ENCODE measurements at regions not wholly inside any gene's neighbourhood (a gene's known extent, or its start where the extent isn't known, plus 50 kb on each side); places are given as distances from the start of the nearest gene placed in this dataset.

GRCh38 chr7:41238851-41239331, 464.0 kb downstream of the INHBA start:
- Histone ChIP-seq H3F3A (replicated peaks; ENCODE audit: low read depth) (no peaks in the 10 kb centered on the region), H3K79me2 (replicated peaks; ENCODE audit: insufficient read depth) (no peaks in the 10 kb centered on the region), H2AFZ (no peak overlapping the region), H4K20me1 (replicated peaks; ENCODE audit: insufficient read depth) (no peaks in the 10 kb centered on the region), H3K36me3 (ENCODE audit: insufficient read depth) (no peaks in the 10 kb centered on the region), H3K9me2 (ENCODE audit: insufficient read depth) (no peaks in the 10 kb centered on the region), H3K27me3 (ENCODE audit: insufficient read depth) (no peaks in the 10 kb centered on the region), H3K4me1 (ENCODE audit: insufficient read depth) (no peaks in the 10 kb centered on the region), H3K4me2 (no peak overlapping the region), H3K4me3 (no peak overlapping the region), H3K27ac (ENCODE audit: low read depth) (no peak overlapping the region)
- no peaks in the 10 kb centered on the region; the same call in 2 of the 3 replicates for H3K9me3 Mint-ChIP-seq
- DNase-seq (ENCODE audit: low spot score) (no peak), ATAC-seq (no peak)
- H3K27ac Mint-ChIP-seq = no peak overlapping the region
- no peaks in the 10 kb centered on the region for H3K27me3 Mint-ChIP-seq (ENCODE audit: insufficient read depth, low read depth, poor library complexity)
- no peak for TF ChIP-seq CREB1 (CRISPR knock-in tag; IDR thresholded peaks at IDR 0.05; ENCODE audit: low read depth)
- TF ChIP-seq POLR2AphosphoS5 (IDR thresholded peaks at IDR 0.05; ENCODE audit: low read depth) = no peak
- TF ChIP-seq ZNF114 (CRISPR knock-in tag; IDR thresholded peaks at IDR 0.05) = no peak
- TF ChIP-seq EZH2 (IDR thresholded peaks at IDR 0.05; ENCODE audit: low read depth, unreplicated experiment) = no peak
- no peak for TF ChIP-seq CTCF (conservative IDR thresholded peaks at IDR 0.05; ENCODE audit: low read depth in 2 of 2)
- TF ChIP-seq NANOG (IDR thresholded peaks at IDR 0.05; ENCODE audit: borderline replicate concordance) = no peak
- no peak for TF ChIP-seq EZH2phosphoT487 (IDR thresholded peaks at IDR 0.05; ENCODE audit: unreplicated experiment)
- TF ChIP-seq STAT1 (IDR thresholded peaks at IDR 0.05; ENCODE audit: unreplicated experiment) = no peak
- no peaks in the 10 kb centered on the region; the same call in 2 of the 3 replicates for H3K4me1 Mint-ChIP-seq
- no peak overlapping the region for H3K4me3 Mint-ChIP-seq
- no peaks in the 10 kb centered on the region for H3K36me3 Mint-ChIP-seq (ENCODE audit: low read depth)

GRCh38 chr7:41237956-41238355, 464.9 kb downstream of the INHBA start:
- Mint-ChIP-seq H3K27ac (no peak overlapping the region), H3K4me1 (no peaks in the 10 kb centered on the region; the same call in 2 of the 3 replicates), H3K36me3 (ENCODE audit: low read depth) (no peaks in the 10 kb centered on the region), H3K27me3 (ENCODE audit: insufficient read depth, low read depth, poor library complexity) (no peaks in the 10 kb centered on the region), H3K4me3 (no peak overlapping the region), H3K9me3 (no peaks in the 10 kb centered on the region; the same call in 2 of the 3 replicates)
- no peak overlapping the region for H3K4me3 ChIP-seq
- no peaks in the 10 kb centered on the region for H3K79me2 ChIP-seq (replicated peaks; ENCODE audit: insufficient read depth)
- ATAC-seq (no peak), DNase-seq (ENCODE audit: low spot score) (no peak)
- no peaks in the 10 kb centered on the region for H3K4me1 ChIP-seq (ENCODE audit: insufficient read depth)
- H3K36me3 ChIP-seq (ENCODE audit: insufficient read depth) = no peaks in the 10 kb centered on the region
- H3K27me3 ChIP-seq (ENCODE audit: insufficient read depth) = no peaks in the 10 kb centered on the region
- no peak overlapping the region for H2AFZ ChIP-seq
- H3K9me2 ChIP-seq (ENCODE audit: insufficient read depth) = no peaks in the 10 kb centered on the region
- H3F3A ChIP-seq (replicated peaks; ENCODE audit: low read depth) = no peaks in the 10 kb centered on the region
- H3K27ac ChIP-seq (ENCODE audit: low read depth) = no peak overlapping the region
- H4K20me1 ChIP-seq (replicated peaks; ENCODE audit: insufficient read depth) = no peaks in the 10 kb centered on the region
- H3K4me2 ChIP-seq = no peak overlapping the region
- TF ChIP-seq EZH2phosphoT487 (IDR thresholded peaks at IDR 0.05; ENCODE audit: unreplicated experiment) (no peak), CREB1 (CRISPR knock-in tag; IDR thresholded peaks at IDR 0.05; ENCODE audit: low read depth) (no peak), JUNB (IDR thresholded peaks at IDR 0.05; ENCODE audit: unreplicated experiment) (no peak), CTCF (conservative IDR thresholded peaks at IDR 0.05; ENCODE audit: low read depth in 2 of 2) (no peak), POLR2AphosphoS5 (IDR thresholded peaks at IDR 0.05; ENCODE audit: low read depth) (no peak)
- TF ChIP-seq, protein P1, sequence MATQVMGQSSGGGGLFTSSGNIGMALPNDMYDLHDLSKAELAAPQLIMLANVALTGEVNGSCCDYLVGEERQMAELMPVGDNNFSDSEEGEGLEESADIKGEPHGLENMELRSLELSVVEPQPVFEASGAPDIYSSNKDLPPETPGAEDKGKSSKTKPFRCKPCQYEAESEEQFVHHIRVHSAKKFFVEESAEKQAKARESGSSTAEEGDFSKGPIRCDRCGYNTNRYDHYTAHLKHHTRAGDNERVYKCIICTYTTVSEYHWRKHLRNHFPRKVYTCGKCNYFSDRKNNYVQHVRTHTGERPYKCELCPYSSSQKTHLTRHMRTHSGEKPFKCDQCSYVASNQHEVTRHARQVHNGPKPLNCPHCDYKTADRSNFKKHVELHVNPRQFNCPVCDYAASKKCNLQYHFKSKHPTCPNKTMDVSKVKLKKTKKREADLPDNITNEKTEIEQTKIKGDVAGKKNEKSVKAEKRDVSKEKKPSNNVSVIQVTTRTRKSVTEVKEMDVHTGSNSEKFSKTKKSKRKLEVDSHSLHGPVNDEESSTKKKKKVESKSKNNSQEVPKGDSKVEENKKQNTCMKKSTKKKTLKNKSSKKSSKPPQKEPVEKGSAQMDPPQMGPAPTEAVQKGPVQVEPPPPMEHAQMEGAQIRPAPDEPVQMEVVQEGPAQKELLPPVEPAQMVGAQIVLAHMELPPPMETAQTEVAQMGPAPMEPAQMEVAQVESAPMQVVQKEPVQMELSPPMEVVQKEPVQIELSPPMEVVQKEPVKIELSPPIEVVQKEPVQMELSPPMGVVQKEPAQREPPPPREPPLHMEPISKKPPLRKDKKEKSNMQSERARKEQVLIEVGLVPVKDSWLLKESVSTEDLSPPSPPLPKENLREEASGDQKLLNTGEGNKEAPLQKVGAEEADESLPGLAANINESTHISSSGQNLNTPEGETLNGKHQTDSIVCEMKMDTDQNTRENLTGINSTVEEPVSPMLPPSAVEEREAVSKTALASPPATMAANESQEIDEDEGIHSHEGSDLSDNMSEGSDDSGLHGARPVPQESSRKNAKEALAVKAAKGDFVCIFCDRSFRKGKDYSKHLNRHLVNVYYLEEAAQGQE (IDR thresholded peaks at IDR 0.05; ENCODE audit: unreplicated experiment) = no peak

Measured in GM23338 (cell line).